ENCODE measurements at regions not wholly inside any gene's neighbourhood (a gene's known extent, or its start where the extent isn't known, plus 50 kb on each side); places are given as distances from the start of the nearest gene placed in this dataset.
"Not testable (repeated sequence)": the region's sequence is repeated elsewhere in the genome, so short reads cannot be mapped to it uniquely, and the experiment has no call there.

DNA sequence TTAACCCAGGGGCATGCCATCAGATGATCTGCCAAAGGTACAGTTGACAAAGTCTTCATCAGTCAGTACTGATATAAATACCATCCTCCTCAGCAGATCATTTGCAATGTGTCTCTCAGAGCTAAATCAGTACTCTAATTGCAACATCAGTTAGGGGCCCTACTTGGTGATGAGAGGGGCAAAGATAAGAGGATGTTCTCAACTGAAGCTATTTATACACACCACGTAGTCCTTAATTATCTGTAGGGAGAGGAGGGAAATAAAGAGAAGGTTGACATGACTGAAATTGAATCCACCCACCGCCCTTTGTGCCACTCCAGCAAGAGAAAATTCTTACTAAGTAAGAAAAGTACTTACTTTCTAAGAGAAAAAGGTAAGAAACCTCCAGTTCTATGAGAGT is 157.8 kb upstream of the NUDT4 start:
- no peak for DNase-seq

- no peak for DNase-seq
Observed at GRCh38 chr12:93221841-93222240, 155.9 kb upstream of the NUDT4 start.

DNA sequence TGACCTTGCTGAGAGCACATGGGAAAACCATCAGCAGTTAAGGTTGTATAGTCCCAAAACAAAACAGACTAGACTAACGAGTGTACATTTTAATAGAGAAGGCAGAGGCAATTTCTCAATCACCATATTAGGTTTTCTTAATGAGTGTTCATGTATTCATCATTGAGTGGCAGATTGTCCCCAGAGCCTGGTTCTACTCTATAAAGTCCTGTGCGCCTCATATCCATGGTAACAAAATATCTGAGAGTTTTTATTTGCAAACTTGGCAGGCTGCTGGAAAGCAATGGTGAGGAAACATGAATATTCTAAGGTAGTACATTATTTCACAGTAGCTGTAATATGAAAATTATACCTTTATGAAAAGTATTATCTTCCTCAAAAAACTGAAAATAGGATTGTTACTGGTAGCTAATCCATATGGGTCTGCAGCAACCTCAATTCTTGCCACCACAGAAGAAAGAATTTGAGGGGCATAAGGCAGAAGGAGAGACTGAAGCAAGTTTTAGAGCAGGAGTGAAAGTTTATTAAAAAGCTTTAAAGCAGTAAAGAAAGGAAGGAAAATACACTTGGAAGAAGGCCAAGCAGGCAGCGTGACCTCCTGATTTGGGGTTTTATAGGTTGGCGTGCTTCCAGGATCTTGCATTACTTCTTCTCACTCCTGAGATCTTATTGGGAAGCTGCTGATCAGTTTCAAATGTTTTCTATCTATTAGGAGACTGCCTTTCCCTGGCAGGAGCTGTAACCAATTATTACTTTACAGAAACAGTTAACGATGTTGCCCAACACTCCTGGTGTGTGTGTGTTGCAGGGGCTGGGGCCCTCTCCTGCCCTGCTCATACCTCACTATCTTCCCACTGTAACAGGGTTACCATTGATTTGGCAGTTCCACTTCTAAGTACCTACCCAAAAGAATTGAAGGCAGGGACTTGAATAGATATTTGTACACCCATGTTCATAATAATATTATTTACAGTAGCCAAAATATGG is 154.0 kb upstream of the NUDT4 start:
- peak; percentile 77 for DNase-seq

GRCh38 chr12:93225094-93225493 is 152.6 kb upstream of the NUDT4 start:
- DNase-seq, result no peak

DNA sequence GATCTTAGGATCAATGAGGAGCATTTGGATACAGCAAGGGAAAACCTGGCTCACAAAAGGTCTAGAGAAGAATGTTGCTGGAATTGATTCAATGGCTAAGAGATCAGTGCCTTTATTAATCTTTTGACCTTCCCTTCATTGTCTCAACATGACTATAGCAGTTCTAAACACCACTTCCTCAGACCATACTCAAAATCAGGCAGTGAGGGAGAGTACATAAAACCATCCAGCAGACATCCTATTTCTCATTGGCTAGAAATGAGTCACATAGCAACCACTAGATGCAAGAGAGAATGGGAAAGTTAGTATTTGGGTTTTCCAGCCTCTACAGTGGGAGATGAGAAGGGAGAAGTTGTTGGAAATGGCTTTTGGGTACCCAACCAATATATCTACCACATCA is 151.4 kb upstream of the NUDT4 start:
- no peak for DNase-seq

GRCh38 chr12:93229494-93230325 is 148.0 kb upstream of the NUDT4 start:
- no peak for DNase-seq

DNA sequence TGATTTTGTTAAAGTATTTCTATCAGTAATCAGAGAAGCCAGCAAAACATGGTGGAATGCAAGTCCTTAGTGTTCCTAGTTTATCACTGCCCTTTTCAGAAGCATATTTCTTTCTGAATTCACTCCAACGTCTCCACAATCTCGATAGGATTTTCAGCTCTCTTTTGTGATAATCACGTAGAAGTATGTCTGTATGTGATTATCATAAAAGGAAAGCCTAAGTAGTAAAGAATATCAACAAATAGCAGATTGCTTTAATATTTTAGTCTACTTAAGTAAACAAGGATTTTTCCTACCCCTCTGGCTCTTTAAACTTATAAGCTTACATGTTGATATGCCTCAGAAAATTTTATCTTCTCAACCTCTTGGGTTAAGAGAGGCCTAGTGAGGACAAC is 147.4 kb upstream of the NUDT4 start:
- no peak for DNase-seq

DNA sequence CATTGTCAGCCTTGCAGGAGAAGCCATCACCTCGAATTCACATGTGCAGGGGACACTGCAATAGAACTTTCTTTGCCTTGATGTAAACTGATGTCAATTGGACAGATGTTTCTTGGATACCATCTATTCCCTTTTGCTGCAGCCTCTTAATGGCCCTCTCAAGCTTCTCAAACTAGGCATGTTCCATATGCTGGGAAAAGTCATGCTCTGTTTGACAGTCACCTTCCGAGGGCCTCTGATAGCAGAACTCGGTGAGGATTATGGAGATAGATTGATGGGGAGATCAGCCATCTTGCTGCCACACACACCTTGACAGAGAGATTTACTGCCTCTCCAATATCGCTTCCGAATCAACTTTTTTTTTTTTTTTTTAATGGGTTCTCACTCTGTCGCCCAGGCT is 145.8 kb upstream of the NUDT4 start:
- no peak for DNase-seq

DNA sequence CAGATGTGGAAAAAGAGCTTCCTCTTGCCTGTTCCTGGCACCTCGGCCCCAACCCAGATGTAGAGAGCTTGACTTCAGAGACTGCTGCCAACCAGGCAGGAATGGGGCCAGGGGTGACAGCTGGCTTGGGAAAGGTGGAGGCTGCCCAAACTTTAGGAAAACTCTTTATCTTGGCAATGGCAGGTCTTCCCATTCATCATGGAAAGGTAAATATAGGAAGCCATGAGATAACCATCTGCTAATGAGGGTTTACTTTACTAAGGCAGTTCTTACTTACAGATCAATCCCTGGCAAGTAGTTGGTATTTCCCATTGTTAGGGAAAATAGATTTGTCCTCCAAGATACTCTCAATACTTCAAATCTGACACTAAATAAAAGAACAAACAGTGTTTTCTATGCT is 143.1 kb upstream of the NUDT4 start:
- peak; percentile 76 for DNase-seq

- no peak for DNase-seq
Observed at GRCh38 chr12:93235881-93236280, 141.8 kb upstream of the NUDT4 start.

GRCh38 chr12:93237235-93237915 is 140.3 kb upstream of the NUDT4 start:
- DNase-seq, result no peak

DNA sequence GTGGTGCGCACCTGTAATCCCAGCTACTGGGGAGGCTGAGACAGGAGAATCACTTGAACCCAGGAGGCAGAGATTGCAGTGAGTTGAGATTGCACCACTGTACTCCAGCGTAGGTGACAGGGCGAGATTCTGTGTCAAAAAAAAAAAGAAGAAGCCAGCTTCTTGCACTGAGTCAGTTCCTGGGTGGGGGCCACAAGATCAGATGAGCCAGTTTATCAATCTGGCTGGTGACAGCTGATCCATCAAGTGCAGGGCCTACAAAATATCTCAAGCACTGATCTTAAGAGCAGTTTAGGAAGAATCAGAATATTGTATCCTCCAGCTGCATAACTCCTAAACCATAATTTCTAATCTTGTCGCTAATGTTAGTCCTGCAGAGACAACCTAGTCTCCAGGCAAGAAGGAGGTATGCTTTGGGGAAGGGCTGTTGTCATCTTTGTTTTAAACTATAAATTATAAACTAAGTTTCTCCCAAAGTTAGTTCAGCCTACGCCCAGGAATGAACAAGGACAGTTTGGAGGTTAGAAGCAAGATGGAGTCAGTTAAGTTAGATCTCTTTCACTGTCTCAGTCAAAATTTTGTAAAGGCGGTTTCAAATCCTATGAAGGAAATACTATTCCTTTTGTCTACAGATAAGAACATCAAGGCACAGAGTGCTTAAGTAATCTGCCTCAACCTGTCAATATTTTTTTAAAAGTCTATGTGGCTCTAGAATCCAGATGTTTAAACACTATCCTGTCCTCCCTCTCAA is 139.0 kb upstream of the NUDT4 start:
- DNase-seq, result not testable (repeated sequence)

DNA sequence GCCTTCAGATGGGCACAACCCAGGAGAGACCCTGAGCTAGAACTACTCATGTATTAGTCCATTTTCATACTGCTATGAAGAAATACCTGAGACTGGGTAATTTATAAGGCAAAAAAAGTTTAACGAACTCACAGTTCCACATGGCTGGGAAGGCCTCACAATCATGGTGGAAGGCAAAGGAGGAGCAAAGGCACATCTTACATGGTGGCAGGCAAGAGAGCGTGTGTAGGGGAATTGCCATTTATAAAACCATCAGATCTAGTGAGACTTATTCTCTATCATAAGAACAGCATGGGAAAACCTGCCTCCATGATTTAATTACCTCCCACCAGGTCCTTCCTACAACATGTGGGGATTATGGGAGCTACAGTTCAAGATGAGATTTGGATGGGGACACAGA is 137.9 kb upstream of the NUDT4 start:
- DNase-seq, result not testable (repeated sequence)

DNA sequence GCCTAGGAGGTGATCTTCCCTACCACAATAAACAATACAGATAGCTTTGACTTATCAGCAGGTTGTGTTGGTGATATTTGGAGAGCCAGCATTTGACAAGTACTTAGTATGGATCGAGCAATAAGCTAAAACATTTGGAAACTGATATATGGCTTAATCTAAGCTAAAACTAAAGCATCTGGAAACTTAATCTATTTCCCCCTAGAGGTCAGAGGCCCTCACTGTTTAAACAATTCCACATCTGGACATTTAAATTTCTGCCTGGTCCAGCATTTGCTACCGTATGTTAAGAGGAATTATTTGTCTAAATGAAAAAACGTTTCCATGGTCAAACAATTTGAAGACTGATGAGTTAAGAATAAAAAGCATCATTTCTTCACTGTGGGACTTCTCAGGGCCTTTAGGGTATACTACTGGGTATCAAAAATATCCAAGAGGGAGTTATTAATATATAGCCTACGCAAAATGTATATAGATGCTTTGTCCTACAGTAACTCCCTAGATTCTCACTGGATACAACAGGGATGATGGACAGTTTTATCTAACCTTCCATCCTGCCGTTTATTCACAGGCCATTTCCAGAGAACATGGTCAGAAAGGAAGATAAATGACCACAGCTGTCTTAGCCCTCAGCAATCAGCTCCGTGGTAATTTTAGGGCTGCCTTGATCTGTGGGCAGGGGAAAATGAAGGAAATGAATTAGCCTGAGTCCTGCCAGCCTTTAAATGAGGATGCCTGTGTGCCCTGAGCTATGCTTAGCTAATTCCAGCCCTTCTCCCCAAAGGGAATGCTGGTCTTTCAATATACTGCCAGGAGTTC is 135.4 kb upstream of the NUDT4 start:
- DNase-seq, result no peak

- no peak for DNase-seq
Observed at GRCh38 chr12:93243382-93243688, 134.4 kb upstream of the NUDT4 start.

DNA sequence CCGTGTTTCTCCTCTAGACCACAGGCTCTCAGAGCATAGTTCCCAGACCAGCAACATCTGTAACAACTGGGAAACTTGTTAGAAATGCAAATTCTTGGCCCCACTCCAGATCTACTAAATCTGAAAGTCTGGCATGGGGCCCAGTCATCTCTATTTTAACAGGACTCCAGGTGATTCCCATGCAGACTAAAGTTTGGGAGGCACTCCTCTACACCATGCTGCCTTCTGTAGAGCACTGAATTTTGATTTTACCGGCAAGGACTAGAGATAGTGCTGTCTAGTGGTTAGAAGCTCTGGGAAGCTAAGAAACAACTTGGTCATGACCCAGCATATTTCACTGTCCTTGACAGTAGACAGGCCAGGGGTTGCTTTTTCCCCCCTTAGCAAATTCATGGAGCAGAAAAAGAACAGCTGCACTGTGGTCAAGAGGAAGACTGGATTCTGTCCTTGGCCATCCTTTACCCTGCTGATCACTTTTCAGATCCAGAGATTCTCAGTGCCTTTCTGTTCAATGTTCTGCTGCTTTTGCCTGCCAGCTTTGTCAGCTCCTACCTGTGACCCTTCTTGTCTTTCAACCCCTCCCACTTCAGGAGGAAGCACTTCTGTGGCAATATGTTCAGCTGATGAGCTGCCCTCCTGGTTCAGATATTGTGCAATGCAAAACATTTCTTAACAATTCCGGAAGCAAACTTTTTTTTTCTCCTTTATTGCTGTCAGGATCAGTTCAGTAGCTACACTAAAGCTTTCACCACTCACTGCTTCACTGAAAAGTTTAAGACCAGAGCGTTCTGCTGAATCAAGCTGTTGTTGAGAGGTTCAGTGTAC is 133.8 kb upstream of the NUDT4 start:
- DNase-seq, result peak; percentile 84

- no peak for DNase-seq
Observed at GRCh38 chr12:93244514-93245077, 133.1 kb upstream of the NUDT4 start.

DNA sequence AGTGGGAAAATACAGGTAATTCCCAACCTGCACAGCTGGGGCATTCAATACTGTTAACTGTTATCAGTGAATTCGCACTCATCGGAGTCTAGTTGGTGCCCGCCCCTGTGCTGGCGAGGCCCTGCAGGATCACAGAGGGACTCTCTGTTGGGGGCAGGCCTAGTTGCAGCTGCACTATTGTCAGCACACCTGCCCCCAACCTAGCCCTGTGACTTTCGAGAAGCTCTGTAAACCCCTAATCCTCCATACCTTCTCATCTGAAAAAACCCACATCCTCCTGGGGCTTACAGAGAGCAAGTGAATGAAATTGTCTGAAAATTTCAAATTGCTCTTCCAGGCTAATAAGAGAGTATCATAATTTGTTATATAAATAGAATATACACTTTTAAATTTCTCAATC is 132.2 kb upstream of the NUDT4 start:
- DNase-seq, result no peak

DNA sequence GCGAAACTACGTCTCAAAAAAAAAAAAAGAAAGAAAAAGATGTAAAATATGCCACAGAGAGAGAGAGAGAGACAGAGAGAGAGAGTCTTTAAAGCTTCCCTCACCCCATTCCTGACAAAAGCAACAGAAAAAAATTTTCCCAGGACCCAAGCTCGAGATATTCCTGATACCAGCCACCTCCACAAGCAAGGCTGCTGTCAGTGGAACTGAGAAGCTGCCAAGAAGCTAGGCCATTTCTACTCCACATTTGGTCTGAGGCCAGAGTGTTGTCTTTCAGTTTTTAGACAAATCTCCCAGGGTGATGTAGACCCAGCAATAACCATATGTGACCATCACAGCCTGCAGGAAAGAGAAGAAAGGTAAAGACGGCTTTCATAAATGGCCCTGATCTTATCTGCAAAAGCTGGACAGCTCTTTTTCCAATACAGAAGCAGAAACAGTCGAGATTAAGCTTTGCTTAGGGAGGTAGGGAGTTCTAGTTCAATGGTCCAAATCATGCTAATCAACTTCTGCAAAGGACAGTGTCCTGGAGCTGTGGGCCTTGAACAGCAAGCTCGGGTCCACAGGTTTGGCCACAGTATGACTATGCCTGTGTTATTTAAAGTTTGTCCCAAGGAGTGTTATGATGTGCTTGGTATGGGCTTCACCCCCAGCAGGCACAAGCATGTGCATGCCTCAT is 130.3 kb upstream of the NUDT4 start:
- DNase-seq, result no peak

DNA sequence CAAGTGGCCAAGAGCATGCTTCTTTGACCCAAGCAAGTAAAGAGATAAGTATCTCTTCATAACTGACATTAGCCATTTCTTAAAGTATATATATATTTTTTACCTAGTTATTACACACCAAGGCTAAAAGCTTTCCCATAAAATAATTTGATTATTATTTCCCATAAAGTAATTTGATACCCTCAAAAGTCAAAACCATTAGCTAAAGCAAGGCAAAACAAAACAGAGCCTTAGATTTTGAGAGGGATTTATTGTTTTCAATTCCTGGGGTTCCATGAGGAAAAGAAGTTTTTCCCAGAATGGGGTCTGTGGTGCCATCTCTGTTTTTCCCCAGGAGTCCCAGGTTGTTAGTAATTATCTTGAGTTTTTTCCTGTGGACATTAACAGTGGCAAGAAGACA is 125.5 kb upstream of the NUDT4 start:
- DNase-seq, result no peak
